IMR-90 (cell line): ENCODE measurements at regions not wholly inside any gene's neighbourhood (a gene's known extent, or its start where the extent isn't known, plus 50 kb on each side); places are given as distances from the start of the nearest gene placed in this dataset.

ENCODE experiments used
- CTCF ChIP-seq: conservative IDR thresholded peaks from 2 replicates; pipeline ENCODE4 v1.5.1; 2012; ENCODE audit warnings: mild to moderate bottlenecking, low read depth, low read length, improper control_type of control experiment
- POLR2A ChIP-seq: IDR thresholded peaks from 2 replicates; pipeline ENCODE4 v1.6.1; 2012; ENCODE audit warnings: mild to moderate bottlenecking, low read depth, low read length
- RCOR1 ChIP-seq: IDR thresholded peaks from 2 replicates; pipeline ENCODE4 v1.6.1; 2012; ENCODE audit warnings: mild to moderate bottlenecking, low read length, improper control_type of control experiment; ENCODE audit not compliant: insufficient replicate concordance
- RFX5 ChIP-seq: IDR thresholded peaks from 2 replicates; pipeline ENCODE4 v1.8.0; 2012; ENCODE audit warnings: low read depth, mild to moderate bottlenecking, low read length, moderate library complexity
- SMC3 ChIP-seq: fragments of 150-350 bp; IDR thresholded peaks from 2 replicates; pipeline ENCODE4 v1.6.1; 2016; ENCODE audit warnings: low read depth, mild to moderate bottlenecking, antibody characterized with exemption, low read length, moderate library complexity

- no peak for TF ChIP-seq CTCF
- no peak for TF ChIP-seq RFX5
- no peak for TF ChIP-seq POLR2A
- TF ChIP-seq SMC3 = no peak
- TF ChIP-seq RCOR1 = no peak
These were observed 126.7 kb downstream of the MTHFS start for GRCh38 chr15:79769933-79770759.
